HG03025 (cell line): ENCODE measurements at regions not wholly inside any gene's neighbourhood (a gene's known extent, or its start where the extent isn't known, plus 50 kb on each side); places are given as distances from the start of the nearest gene placed in this dataset.

Experiments
- ATAC-seq: cut with Tn5 transposase; IDR thresholded peaks from one replicate; pipeline ENCODE4 v1.9.1; 2021; ENCODE audit warnings: mild to moderate bottlenecking, moderate library complexity; ENCODE audit not compliant: unreplicated experiment, low FRiP score

DNA sequence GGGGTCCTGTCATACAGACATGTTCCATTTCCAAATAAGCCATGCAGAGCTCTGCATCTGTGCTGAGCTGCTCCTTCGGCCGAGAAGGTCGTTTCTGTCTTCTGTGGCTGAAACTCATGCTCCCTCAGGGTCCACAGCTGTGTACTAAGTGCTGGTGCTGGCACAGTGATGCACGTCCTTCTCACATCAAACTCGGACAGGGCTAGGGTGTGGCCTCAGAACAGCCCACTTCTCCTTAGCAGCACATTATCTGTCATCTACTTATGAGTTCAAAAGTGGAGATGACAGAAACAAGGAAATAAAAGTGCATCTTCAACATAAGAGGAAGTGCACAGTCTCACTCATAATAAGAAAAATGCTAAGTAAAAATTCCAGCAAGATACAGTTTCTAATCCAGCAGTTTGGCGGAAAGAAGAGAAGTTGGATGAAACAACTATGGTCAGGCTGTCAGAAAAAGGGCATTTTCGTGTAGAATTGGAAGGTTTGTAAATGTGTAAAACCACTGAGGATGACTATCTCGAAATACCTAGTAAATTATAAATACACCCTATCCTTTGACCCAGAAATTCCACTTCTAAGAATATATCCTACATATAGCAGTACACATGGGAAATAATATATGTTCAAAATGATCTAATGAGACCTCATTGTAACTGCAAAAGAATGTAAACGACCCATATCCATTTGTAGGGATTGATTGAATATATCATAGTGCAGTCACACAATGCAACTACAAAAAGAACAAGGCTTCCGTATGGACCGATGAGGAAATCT is 53.7 kb upstream of the APCDD1 start:
- no peak for ATAC-seq

DNA sequence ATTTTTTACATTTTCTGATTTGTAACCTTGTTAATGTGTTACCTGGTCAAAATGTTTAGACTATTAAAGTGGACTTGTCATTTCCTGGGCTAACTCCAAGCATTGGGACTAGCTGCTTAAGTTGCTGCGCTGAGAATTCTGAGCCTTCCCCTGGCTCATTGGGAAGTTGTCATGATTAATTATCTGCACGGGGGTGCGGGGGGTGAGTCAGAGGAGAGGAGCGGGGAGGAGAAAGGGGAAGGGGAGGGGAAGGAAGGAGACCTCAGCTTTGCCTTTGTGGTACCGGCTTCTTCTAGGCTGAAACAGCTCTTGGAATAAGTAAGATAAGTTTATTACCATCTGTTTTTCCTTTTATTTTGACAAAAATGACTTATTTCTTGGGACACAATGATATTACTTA is 52.9 kb upstream of the APCDD1 start:
- ATAC-seq: no peak

DNA sequence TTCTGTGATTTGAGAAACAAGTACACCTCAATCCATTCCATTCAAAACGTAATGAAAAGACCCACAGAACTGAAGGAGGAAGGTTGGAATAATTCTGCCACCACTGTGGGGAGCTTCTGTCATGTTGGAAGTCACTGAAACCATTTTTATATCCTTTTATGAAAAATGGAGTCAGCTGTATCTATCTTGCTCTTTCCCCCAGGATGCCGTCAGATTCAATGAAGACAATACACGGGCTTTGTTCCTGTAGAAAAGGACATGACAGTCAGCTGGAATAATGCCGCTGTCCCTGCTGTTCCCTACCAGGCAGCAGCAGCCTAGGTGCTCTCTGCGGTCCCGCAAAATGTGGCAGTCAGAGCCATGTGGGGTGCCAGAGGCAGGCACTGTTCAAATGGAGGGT is 52.5 kb upstream of the APCDD1 start:
- ATAC-seq: no peak

DNA sequence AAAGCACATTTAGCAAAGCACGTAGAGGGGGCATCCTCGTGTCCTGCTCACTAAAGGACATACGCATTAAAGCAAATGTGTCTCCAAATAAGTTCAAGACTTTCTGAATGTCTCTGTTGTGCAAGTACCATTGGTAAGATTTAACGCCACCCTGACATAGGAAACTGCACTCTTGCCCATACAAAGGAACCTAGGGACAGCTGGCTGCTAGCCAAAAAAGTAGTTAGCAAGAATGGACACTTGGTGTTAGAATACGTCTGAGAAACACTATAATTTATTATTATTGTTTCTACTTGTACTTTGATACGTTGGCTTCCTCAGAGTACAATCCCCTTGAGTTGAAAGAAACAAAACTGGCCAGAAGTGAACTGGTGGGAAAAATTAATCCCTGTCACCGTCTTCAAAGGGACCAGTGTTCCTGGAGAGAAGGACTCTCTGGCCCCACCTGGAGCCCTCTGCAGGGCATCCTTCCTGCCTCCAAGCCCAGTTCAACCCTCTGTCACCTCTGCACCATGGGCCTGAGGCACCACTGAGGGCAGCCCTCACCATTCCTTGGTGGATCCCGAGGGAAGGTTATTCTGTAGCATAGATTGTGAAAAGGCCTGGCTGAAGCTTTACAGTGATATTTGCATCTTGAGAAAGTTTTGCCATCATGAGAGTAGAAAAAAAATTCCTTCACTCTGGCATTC is 51.4 kb upstream of the APCDD1 start:
- no peak for ATAC-seq

DNA sequence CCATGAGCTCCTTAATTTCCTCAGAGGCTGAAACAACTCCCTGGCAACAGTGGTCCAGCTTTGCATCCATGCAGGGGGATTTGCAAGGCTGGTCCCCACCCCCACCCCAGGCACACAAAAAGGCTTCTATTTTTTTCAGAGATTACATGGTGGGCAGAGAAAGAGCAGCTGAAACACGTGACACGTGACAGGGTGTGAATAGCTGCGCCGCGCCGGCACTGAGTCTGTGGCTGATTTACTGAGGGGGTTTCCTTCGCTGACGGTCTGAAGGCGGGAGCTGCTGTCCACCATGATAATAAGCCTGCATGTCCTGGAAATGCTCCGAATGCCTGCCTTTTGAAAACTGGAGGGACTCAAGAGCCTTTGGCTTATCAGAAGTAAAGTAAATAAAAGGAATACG is 50.7 kb upstream of the APCDD1 start:
- no peak for ATAC-seq

DNA sequence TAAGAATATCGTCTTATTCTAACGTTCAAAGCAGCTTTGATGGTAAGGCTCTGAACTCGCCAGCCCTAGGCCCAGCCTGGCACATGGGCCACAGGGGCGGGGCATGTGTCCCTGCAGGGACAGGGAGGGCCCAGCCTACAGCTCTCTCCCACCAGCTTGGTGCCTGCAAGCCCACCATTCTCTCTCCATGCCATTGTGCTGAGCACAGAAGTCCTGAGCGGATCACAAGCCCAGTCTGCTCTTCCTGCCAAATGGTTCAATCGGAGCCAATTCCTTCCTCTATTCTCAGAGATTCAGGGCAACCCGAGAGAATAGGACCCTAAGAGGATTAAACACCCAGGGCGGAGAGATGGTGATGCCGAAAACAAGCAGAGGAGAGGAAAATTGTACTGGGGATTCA is 50.3 kb upstream of the APCDD1 start:
- ATAC-seq: no peak
